ENCODE measurements at regions not wholly inside any gene's neighbourhood (a gene's known extent, or its start where the extent isn't known, plus 50 kb on each side); places are given as distances from the start of the nearest gene placed in this dataset.

DNA sequence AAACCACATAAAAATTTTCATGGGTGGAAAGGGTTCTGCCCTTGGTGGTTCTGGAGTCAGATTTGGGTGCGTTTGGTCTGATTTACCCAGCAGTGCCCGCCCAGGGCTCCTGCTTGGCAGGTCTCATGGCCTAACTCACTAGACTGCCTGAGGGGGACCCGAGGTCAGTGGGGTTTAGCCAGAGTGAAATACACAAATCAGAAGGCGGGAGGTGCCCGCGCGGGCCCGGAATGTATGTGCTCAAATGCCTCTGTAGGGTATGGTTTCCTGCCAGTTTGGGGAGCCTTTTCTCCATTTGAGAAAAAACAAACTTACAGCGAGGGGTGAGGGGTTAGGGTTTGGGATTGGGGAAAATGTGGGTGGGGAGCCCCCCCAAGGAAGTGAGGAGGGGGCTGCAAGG lies 70.9 kb upstream of the POLG start:
- DNase-seq (no peak), ATAC-seq (no peak)
- Histone ChIP-seq H3K4me1 (peaks cover 0 to 33% (median 4%) of the 10 kb centered on the region in 4 donors), H3K9me3 (no peaks in the 10 kb centered on the region), H3K4me3 (no peak overlapping the region), H3K36me3 (no peaks in the 10 kb centered on the region), H3K27ac (no peak overlapping the region), H3K27me3 (peaks cover 6 to 45% of the 10 kb centered on the region in 2 donors)
- intact Hi-C loops (cut with DNase I) = no loop called here
- WGBS (ENCODE audit: insufficient coverage, low coverage, low lambda C conversion rate, missing lambda C conversion rate) = 18% methylated on average over 9 of the region's 9 CpGs
- TF ChIP-seq, protein P1, sequence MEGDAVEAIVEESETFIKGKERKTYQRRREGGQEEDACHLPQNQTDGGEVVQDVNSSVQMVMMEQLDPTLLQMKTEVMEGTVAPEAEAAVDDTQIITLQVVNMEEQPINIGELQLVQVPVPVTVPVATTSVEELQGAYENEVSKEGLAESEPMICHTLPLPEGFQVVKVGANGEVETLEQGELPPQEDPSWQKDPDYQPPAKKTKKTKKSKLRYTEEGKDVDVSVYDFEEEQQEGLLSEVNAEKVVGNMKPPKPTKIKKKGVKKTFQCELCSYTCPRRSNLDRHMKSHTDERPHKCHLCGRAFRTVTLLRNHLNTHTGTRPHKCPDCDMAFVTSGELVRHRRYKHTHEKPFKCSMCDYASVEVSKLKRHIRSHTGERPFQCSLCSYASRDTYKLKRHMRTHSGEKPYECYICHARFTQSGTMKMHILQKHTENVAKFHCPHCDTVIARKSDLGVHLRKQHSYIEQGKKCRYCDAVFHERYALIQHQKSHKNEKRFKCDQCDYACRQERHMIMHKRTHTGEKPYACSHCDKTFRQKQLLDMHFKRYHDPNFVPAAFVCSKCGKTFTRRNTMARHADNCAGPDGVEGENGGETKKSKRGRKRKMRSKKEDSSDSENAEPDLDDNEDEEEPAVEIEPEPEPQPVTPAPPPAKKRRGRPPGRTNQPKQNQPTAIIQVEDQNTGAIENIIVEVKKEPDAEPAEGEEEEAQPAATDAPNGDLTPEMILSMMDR (IDR thresholded peaks at IDR 0.05) = no peak
- TF ChIP-seq POLR2A (IDR thresholded peaks at IDR 0.05) = no peak

- WGBS (ENCODE audit: insufficient coverage, low coverage, low lambda C conversion rate, missing lambda C conversion rate) = 25% methylated on average over 3 of the region's 3 CpGs
- intact Hi-C loops (cut with DNase I) = no loop called here
- DNase-seq (no peak), ATAC-seq (no peak)
- Histone ChIP-seq H3K27ac (no peak overlapping the region), H3K4me3 (no peak overlapping the region), H3K4me1 (peaks cover 0 to 37% (median 4%) of the 10 kb centered on the region in 4 donors), H3K27me3 (peaks cover 6 to 44% of the 10 kb centered on the region in 2 donors), H3K36me3 (no peaks in the 10 kb centered on the region), H3K9me3 (no peaks in the 10 kb centered on the region)
- TF ChIP-seq, protein P1 (IDR thresholded peaks at IDR 0.05) = no peak
- no peak for TF ChIP-seq POLR2A (IDR thresholded peaks at IDR 0.05)
Observed at GRCh38 chr15:89404023-89404422, 69.4 kb upstream of the POLG start.

- 7% methylated on average over 1 of the region's 1 CpG for WGBS (ENCODE audit: insufficient coverage, low coverage, low lambda C conversion rate, missing lambda C conversion rate)
- intact Hi-C loops (cut with DNase I) = no loop called here
- H3K9me3 ChIP-seq = no peaks in the 10 kb centered on the region
- peaks cover 6 to 46% of the 10 kb centered on the region in 2 donors for H3K27me3 ChIP-seq
- H3K4me3 ChIP-seq = no peak overlapping the region
- DNase-seq (no peak), ATAC-seq (no peak)
- H3K36me3 ChIP-seq = no peaks in the 10 kb centered on the region
- no peak overlapping the region for H3K27ac ChIP-seq
- TF ChIP-seq POLR2A (IDR thresholded peaks at IDR 0.05) = no peak
- H3K4me1 ChIP-seq = peaks cover 0 to 25% (median 4%) of the 10 kb centered on the region in 4 donors
Observed at GRCh38 chr15:89402518-89402805, 67.8 kb upstream of the POLG start.

DNA sequence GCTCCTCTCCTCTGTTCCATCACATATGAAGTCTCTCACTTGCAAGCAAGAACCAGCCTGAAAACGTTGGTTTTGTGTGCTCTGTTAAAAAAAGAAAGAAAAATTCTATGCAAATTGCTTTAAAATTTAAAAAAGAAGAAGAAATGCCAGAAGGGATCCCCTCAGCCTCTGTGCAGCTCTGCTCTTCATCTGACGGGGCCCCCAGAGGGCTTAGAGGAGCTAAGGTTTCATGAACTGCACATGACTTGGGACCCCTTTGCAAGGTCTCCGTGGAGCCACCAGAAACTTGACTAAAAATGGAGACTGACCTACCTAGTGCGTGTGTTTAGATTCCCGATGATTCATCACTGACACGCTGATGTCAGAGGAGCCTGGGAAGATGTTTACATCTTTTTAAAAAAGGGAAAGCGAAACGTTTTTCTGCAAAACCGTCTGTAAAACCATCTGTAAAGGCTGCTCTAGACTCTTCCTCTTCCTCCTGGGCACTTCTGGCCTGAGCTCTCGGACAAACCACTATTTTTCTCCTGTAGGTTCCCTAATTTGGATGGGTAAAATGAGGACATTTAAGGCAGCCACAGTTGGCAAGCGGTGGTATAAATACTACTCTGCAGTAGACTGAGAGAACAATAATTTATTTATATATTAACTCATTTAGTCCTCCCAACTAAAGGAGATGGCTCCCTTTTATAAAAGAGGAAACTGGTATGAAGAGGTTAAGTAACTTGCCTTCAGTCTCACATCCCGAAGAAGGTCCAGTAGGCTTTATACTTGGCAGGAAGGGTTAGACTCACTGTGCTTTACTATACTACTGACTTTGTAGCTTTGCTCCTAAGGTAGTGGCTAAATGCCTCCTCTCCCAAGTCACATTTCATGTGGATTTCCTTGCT lies 67.2 kb upstream of the POLG start:
- intact Hi-C loops (cut with DNase I) = no loop called here
- no peak for TF ChIP-seq POLR2A (IDR thresholded peaks at IDR 0.05)
- TF ChIP-seq, protein P1 (IDR thresholded peaks at IDR 0.05) = no peak
- DNase-seq (no peak), ATAC-seq (peak in 3 of 4 donors; percentile 9 to 59 (median 45))
- H3K27ac ChIP-seq = no peak overlapping the region
- whole genome bisulfite sequencing (ENCODE audit: insufficient coverage, low coverage, low lambda C conversion rate, missing lambda C conversion rate) = 7% methylated on average over 12 of the region's 12 CpGs
- H3K4me3 ChIP-seq = no peak overlapping the region
- peaks cover 0 to 19% (median under 1%) of the 10 kb centered on the region in 4 donors for H3K4me1 ChIP-seq
- H3K9me3 ChIP-seq = no peaks in the 10 kb centered on the region
- H3K36me3 ChIP-seq = no peaks in the 10 kb centered on the region
- H3K27me3 ChIP-seq = peaks cover 6 to 46% of the 10 kb centered on the region in 2 donors

DNA sequence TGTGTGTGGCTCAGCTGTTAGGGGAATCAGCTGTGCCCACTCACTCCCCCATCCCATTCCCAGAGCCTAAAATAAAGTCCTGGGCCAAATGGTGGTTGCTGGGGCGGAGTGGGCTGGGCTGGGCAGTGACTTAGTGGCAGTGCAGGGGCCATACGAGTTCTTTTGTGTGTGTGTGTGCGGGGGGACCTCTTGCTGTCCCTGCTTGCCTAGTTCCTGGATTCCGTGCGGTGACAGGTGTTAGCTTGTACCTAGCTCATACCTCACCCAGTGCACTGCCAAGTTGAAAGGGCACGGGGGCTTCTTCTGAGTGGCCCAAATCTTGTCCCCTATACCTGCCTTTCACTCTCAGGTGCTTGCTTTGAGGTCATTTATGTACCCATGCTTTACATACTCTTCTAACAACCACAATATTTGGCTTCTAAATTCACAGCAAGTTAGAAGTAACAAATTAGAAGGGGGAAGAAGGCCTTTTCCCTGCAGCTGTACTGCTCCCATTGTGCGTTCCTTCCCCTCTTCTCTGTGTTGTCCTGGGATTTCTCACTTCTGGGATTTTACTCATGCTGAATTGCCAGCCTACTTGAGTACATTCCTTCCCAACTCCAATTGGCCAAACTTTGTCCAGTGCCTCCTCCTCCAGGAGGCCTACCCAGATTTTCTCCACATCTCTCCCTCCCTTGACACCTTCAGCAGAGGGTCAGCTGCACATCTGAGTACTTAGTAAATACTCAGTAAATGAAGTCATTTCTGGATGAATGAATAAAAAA lies 66.3 kb upstream of the POLG start:
- 39% methylated on average over 4 of the region's 7 CpGs for WGBS (ENCODE audit: insufficient coverage, low coverage, low lambda C conversion rate, missing lambda C conversion rate)
- ATAC-seq = no peak
- H3K27me3 ChIP-seq = peaks cover 6 to 41% of the 10 kb centered on the region in 2 donors

More for the DNA sequence above, 66.3 kb upstream of the POLG start:
- Histone ChIP-seq H3K9me3 (no peaks in the 10 kb centered on the region), H3K4me3 (no peak overlapping the region), H3K4me1 (peaks cover 0 to 11% (median 0%) of the 10 kb centered on the region in 4 donors), H3K27ac (no peak overlapping the region), H3K36me3 (no peaks in the 10 kb centered on the region)
- intact Hi-C loops (cut with DNase I) = no loop called here
- no peak for DNase-seq
- no peak for TF ChIP-seq POLR2A (IDR thresholded peaks at IDR 0.05)
- TF ChIP-seq, protein P1 (IDR thresholded peaks at IDR 0.05) = no peak
